Smooth muscle cell (in vitro differentiated cells): ENCODE measurements at regions not wholly inside any gene's neighbourhood (a gene's known extent, or its start where the extent isn't known, plus 50 kb on each side); places are given as distances from the start of the nearest gene placed in this dataset.

Source experiments
- DNase-seq: peaks from one replicate; lab custom pipeline; 2025; ENCODE audit not compliant: unreplicated experiment; lab: John Stamatoyannopoulos, UW
- H2AFZ ChIP-seq: fragments of 200-600 bp; sonication (generic); 2 replicates; pipeline ENCODE4 v1.6.0; 2016; ENCODE audit warnings: antibody characterized with exemption, low read depth, mild to moderate bottlenecking
- H3F3A ChIP-seq: fragments of 200-600 bp; sonication (generic); 2 replicates; pipeline ENCODE4 v1.6.0; 2017; ENCODE audit warnings: antibody characterized with exemption, low read depth
- H3K27ac ChIP-seq: fragments of 200-600 bp; sonication (generic); 2 replicates; pipeline ENCODE4 v1.5.1; 2016; ENCODE audit warnings: low read depth, mild to moderate bottlenecking
- H3K27me3 ChIP-seq: fragments of 200-600 bp; sonication (generic); 2 replicates; pipeline ENCODE4 v1.6.1; 2016; ENCODE audit warnings: low read depth, mild to moderate bottlenecking
- H3K36me3 ChIP-seq: fragments of 200-600 bp; sonication (generic); 2 replicates; pipeline ENCODE4 v1.5.1; 2016; ENCODE audit warnings: low read depth
- H3K4me1 ChIP-seq: fragments of 200-600 bp; sonication (generic); 2 replicates; pipeline ENCODE4 v1.5.1; 2016; ENCODE audit warnings: low read depth
- H3K4me2 ChIP-seq: fragments of 200-600 bp; sonication (generic); 2 replicates; pipeline ENCODE4 v1.6.0; 2016; ENCODE audit warnings: mild to moderate bottlenecking
- H3K4me3 ChIP-seq: fragments of 200-600 bp; sonication (generic); 2 replicates; pipeline ENCODE4 v1.5.1; 2016; ENCODE audit warnings: mild to moderate bottlenecking
- H3K79me2 ChIP-seq: fragments of 200-600 bp; sonication (generic); 2 replicates; pipeline ENCODE4 v1.6.0; 2016; ENCODE audit warnings: low read depth, mild to moderate bottlenecking
- H3K9ac ChIP-seq: fragments of 200-600 bp; sonication (generic); 2 replicates; pipeline ENCODE4 v1.6.0; 2016; ENCODE audit warnings: low read depth
- H3K9me3 ChIP-seq: fragments of 200-600 bp; sonication (generic); replicated peaks from 2 replicates; pipeline ENCODE4 v1.5.1; 2016; ENCODE audit warnings: low read depth
- H4K20me1 ChIP-seq: fragments of 200-600 bp; sonication (generic); 2 replicates; pipeline ENCODE4 v1.6.0; 2016; ENCODE audit warnings: low read depth
- WGBS: methylation state at CpG from one replicate; pipeline ENCODE4 v1.1.7; 2016; ENCODE audit warnings: low lambda C conversion rate; 5-methylcytosine and 5-hydroxymethylcytosine counted together
- TF ChIP-seq, protein P1 (sequence below): fragments of 200-600 bp; sonication (generic); IDR thresholded peaks from 2 replicates; pipeline ENCODE4 v1.5.1; 2017; ENCODE audit warnings: borderline replicate concordance, mild to moderate bottlenecking, antibody characterized with exemption; ENCODE audit not compliant: insufficient read depth, poor library complexity, severe bottlenecking

DNA sequence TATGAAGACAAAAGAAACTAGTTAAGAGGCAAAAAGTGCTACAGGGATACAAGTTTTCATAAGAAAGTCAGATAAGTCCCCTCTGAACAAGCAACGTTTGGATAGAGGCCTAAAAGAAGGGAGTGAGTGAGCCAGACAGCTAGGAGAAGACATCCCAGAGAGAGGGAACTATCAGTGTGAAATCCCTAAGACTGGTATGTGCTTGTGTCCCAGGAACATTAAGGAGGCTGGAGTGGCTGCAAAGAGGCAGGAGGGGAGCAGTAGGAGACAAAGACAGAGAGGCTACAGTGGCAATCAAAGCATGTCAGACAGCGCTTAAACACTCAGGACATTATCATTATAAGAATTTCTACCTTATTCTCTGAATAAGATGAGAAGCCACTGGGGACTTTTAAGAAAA lies 139.1 kb upstream of the STK32A start:
- WGBS = 64% methylated on average over 2 of the region's 2 CpGs
- no peak overlapping the region for H2AFZ ChIP-seq
- TF ChIP-seq, protein P1, sequence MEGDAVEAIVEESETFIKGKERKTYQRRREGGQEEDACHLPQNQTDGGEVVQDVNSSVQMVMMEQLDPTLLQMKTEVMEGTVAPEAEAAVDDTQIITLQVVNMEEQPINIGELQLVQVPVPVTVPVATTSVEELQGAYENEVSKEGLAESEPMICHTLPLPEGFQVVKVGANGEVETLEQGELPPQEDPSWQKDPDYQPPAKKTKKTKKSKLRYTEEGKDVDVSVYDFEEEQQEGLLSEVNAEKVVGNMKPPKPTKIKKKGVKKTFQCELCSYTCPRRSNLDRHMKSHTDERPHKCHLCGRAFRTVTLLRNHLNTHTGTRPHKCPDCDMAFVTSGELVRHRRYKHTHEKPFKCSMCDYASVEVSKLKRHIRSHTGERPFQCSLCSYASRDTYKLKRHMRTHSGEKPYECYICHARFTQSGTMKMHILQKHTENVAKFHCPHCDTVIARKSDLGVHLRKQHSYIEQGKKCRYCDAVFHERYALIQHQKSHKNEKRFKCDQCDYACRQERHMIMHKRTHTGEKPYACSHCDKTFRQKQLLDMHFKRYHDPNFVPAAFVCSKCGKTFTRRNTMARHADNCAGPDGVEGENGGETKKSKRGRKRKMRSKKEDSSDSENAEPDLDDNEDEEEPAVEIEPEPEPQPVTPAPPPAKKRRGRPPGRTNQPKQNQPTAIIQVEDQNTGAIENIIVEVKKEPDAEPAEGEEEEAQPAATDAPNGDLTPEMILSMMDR = no peak
- no peak for DNase-seq
- no peaks in the 10 kb centered on the region for H3K27me3 ChIP-seq
- no peak overlapping the region for H3K27ac ChIP-seq
- H3K4me2 ChIP-seq = no peak overlapping the region
- H3K9me3 ChIP-seq = no peaks in the 10 kb centered on the region
- H3K9ac ChIP-seq = no peak overlapping the region
- peaks cover 16% of the 10 kb centered on the region for H3K4me1 ChIP-seq
- no peak overlapping the region for H3K4me3 ChIP-seq
- H3F3A ChIP-seq = no peaks in the 10 kb centered on the region
- H3K36me3 ChIP-seq = no peaks in the 10 kb centered on the region
- H3K79me2 ChIP-seq = no peaks in the 10 kb centered on the region
- H4K20me1 ChIP-seq = no peaks in the 10 kb centered on the region

- no peak overlapping the region for H3K4me3 ChIP-seq
- H3K27me3 ChIP-seq = no peaks in the 10 kb centered on the region
- H3K79me2 ChIP-seq = no peaks in the 10 kb centered on the region
- H3K9ac ChIP-seq = no peak overlapping the region
- DNase-seq = no peak
- H2AFZ ChIP-seq = no peak overlapping the region
- H3K9me3 ChIP-seq = no peaks in the 10 kb centered on the region
- peak overlapping the region; percentile 11 for H3K4me2 ChIP-seq
- H3K27ac ChIP-seq = peak overlapping the region; percentile 4
- TF ChIP-seq, protein P1 = peak; percentile 69
- 3% methylated on average over 5 of the region's 5 CpGs for WGBS
- H4K20me1 ChIP-seq = no peaks in the 10 kb centered on the region
- no peaks in the 10 kb centered on the region for H3F3A ChIP-seq
- peaks cover 9% of the 10 kb centered on the region for H3K4me1 ChIP-seq
- H3K36me3 ChIP-seq = no peaks in the 10 kb centered on the region
Observed at GRCh38 chr5:147098233-147098790, 136.5 kb upstream of the STK32A start.

DNA sequence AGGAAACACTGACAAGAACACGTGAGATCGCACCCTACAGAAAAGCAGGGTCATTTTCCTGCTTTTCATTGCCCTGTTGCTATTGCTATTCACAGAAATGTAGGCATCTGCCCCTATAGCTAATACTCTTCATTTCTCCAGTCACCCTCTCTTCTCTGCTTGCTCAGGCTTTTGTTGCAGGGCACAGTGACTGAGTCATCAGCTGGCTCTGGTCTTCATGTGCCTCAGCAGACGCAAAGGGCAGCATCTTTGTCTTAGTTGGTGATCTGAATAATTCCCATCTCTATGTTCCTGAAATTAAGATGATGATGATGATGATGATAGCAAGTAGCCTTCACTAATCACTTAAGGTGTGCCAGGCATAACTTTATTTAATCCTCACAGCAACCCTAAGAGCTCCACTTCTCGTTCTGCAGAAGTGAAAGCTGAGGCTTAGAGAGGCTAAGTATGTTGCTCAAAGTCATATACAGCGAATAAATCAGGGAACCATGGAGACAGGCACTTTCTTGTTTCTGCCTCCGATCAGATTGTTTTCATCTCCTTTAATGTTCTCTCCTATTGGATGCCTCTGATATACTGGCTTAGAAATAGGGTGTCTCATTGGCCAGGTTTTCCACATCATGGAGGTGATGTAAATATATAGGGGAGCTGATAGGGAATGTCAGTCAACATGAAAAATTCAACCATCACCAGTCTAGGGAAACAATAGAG lies 133.0 kb upstream of the STK32A start:
- peaks cover 9% of the 10 kb centered on the region for H3K4me1 ChIP-seq
- no peak overlapping the region for H3K4me3 ChIP-seq
- 55% methylated on average over 6 of the region's 6 CpGs for WGBS
- no peak overlapping the region for H2AFZ ChIP-seq
- no peaks in the 10 kb centered on the region for H3K27me3 ChIP-seq
- no peaks in the 10 kb centered on the region for H4K20me1 ChIP-seq
- no peak overlapping the region for H3K27ac ChIP-seq
- peak overlapping the region; percentile 58 for H3K4me2 ChIP-seq
- no peaks in the 10 kb centered on the region for H3K79me2 ChIP-seq
- no peaks in the 10 kb centered on the region for H3K36me3 ChIP-seq
- H3F3A ChIP-seq = no peaks in the 10 kb centered on the region
- no peak for DNase-seq
- no peaks in the 10 kb centered on the region for H3K9me3 ChIP-seq
- TF ChIP-seq, protein P1 = no peak
- H3K9ac ChIP-seq = no peak overlapping the region

DNA sequence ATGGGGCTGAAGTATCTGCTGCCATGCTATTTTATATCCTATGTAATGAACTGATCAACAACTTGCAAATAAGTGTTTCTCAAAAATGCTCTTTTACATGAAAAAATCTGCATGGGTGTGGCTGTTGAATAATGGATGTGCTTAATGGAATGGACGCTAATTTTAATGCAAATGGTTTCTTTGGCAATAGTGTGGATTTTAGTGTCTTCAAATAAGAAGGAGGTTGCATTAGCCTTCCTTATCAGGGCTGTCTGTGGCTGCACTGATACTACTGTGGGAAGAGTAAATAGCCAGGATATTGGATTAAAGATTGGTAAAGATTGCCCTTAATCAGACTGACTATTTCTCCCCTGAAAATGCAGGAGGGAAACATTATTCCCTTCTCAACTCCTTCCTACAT lies 121.9 kb upstream of the STK32A start:
- TF ChIP-seq, protein P1 = no peak
- WGBS = 75% methylated on average over 1 of the region's 1 CpG
- DNase-seq = no peak
- no peaks in the 10 kb centered on the region for H3K27me3 ChIP-seq
- no peaks in the 10 kb centered on the region for H3K36me3 ChIP-seq
- no peak overlapping the region for H2AFZ ChIP-seq
- H3K79me2 ChIP-seq = no peaks in the 10 kb centered on the region
- H3K4me3 ChIP-seq = no peak overlapping the region
- no peaks in the 10 kb centered on the region for H4K20me1 ChIP-seq
- no peaks in the 10 kb centered on the region for H3K4me1 ChIP-seq
- H3K4me2 ChIP-seq = no peak overlapping the region
- H3K27ac ChIP-seq = no peak overlapping the region
- no peaks in the 10 kb centered on the region for H3K9me3 ChIP-seq
- H3F3A ChIP-seq = no peaks in the 10 kb centered on the region
- H3K9ac ChIP-seq = no peak overlapping the region
